IMR-90 (cell line): ENCODE measurements at regions not wholly inside any gene's neighbourhood (a gene's known extent, or its start where the extent isn't known, plus 50 kb on each side); places are given as distances from the start of the nearest gene placed in this dataset.

Source experiments
- BHLHE40 ChIP-seq: fragments of 150-350 bp; IDR thresholded peaks from 2 replicates; pipeline ENCODE4 v1.6.1; 2016; ENCODE audit warnings: mild to moderate bottlenecking, low read depth, low read length
- ELK1 ChIP-seq: fragments of 150-350 bp; IDR thresholded peaks from 2 replicates; pipeline ENCODE4 v1.6.1; 2016; ENCODE audit warnings: low read depth, mild to moderate bottlenecking, low read length, moderate library complexity, borderline replicate concordance
- FOS ChIP-seq: fragments of 150-350 bp; IDR thresholded peaks from 2 replicates; pipeline ENCODE4 v1.6.1; 2016; ENCODE audit warnings: low read depth, low read length
- MAZ ChIP-seq: IDR thresholded peaks from 2 replicates; pipeline ENCODE4 v1.6.1; 2012; ENCODE audit warnings: low read depth, mild to moderate bottlenecking, low read length, improper control_type of control experiment, moderate library complexity, borderline replicate concordance
- POLR2A ChIP-seq: IDR thresholded peaks from 2 replicates; pipeline ENCODE4 v1.6.1; 2012; ENCODE audit warnings: mild to moderate bottlenecking, low read depth, low read length
- RAD21 ChIP-seq: IDR thresholded peaks from 2 replicates; pipeline ENCODE4 v1.6.1; 2012; ENCODE audit warnings: low read length, improper control_type of control experiment
- RCOR1 ChIP-seq: IDR thresholded peaks from 2 replicates; pipeline ENCODE4 v1.6.1; 2012; ENCODE audit warnings: mild to moderate bottlenecking, low read length, improper control_type of control experiment; ENCODE audit not compliant: insufficient replicate concordance
- RFX5 ChIP-seq: IDR thresholded peaks from 2 replicates; pipeline ENCODE4 v1.8.0; 2012; ENCODE audit warnings: low read depth, mild to moderate bottlenecking, low read length, moderate library complexity
- SMC3 ChIP-seq: fragments of 150-350 bp; IDR thresholded peaks from 2 replicates; pipeline ENCODE4 v1.6.1; 2016; ENCODE audit warnings: low read depth, mild to moderate bottlenecking, antibody characterized with exemption, low read length, moderate library complexity
- TF ChIP-seq, protein P1 (sequence below): fragments of 150-350 bp; IDR thresholded peaks from 2 replicates; pipeline ENCODE4 v1.6.1; 2017; ENCODE audit warnings: mild to moderate bottlenecking, antibody characterized with exemption, low read length, low read depth
- TF ChIP-seq, protein P2 (sequence below): conservative IDR thresholded peaks from 2 replicates; pipeline ENCODE4 v1.5.1; 2012; ENCODE audit warnings: mild to moderate bottlenecking, low read depth, low read length, improper control_type of control experiment

DNA sequence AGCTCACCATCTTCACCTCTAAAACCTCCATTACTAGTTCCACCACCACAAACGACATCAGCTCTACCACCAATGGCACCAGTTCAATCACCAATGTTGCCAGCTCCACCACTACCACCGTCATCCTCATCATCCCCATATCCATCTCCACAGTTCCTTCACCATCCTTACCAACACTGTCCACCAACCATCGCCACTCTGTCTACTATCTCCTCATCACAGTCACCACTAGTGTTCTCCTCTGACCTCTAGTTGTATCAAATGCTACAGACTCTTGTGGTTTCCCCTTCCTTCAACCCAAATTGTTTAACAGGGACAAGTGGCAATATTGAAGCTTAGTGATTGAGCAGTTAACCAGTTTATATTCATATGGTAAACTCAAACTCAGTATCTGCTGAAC is 182.6 kb downstream of the CAAP1 start:
- TF ChIP-seq RCOR1 (no peak), FOS (no peak), SMC3 (no peak), BHLHE40 (no peak), RFX5 (no peak), RAD21 (no peak), POLR2A (no peak), ELK1 (no peak), MAZ (no peak)
- TF ChIP-seq, protein P1, sequence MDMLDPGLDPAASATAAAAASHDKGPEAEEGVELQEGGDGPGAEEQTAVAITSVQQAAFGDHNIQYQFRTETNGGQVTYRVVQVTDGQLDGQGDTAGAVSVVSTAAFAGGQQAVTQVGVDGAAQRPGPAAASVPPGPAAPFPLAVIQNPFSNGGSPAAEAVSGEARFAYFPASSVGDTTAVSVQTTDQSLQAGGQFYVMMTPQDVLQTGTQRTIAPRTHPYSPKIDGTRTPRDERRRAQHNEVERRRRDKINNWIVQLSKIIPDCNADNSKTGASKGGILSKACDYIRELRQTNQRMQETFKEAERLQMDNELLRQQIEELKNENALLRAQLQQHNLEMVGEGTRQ: no peak
- TF ChIP-seq, protein P2, sequence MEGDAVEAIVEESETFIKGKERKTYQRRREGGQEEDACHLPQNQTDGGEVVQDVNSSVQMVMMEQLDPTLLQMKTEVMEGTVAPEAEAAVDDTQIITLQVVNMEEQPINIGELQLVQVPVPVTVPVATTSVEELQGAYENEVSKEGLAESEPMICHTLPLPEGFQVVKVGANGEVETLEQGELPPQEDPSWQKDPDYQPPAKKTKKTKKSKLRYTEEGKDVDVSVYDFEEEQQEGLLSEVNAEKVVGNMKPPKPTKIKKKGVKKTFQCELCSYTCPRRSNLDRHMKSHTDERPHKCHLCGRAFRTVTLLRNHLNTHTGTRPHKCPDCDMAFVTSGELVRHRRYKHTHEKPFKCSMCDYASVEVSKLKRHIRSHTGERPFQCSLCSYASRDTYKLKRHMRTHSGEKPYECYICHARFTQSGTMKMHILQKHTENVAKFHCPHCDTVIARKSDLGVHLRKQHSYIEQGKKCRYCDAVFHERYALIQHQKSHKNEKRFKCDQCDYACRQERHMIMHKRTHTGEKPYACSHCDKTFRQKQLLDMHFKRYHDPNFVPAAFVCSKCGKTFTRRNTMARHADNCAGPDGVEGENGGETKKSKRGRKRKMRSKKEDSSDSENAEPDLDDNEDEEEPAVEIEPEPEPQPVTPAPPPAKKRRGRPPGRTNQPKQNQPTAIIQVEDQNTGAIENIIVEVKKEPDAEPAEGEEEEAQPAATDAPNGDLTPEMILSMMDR: no peak
